ENCODE measurements at regions not wholly inside any gene's neighbourhood (a gene's known extent, or its start where the extent isn't known, plus 50 kb on each side); places are given as distances from the start of the nearest gene placed in this dataset.

- no peaks in the 10 kb centered on the region for H3K27me3 ChIP-seq (ENCODE audit: insufficient read depth, low read length, poor library complexity, severe bottlenecking)
- H3K27me3 Mint-ChIP-seq = no peaks in the 10 kb centered on the region
- no peaks in the 10 kb centered on the region for H3K36me3 ChIP-seq (ENCODE audit: insufficient read depth, low read length)
- no peaks in the 10 kb centered on the region for H3K36me3 Mint-ChIP-seq
- POLR2A ChIA-PET = no interaction called here
- H3K9me3 ChIP-seq (ENCODE audit: low read length) = no peaks in the 10 kb centered on the region
- H3K9me3 Mint-ChIP-seq = peaks cover 6 to 23% (median 19%) of the 10 kb centered on the region in 5 donors
- H3K4me3 ChIP-seq (ENCODE audit: low read length) = no peak overlapping the region
- no peaks in the 10 kb centered on the region for H3K4me1 Mint-ChIP-seq
- no peak overlapping the region for H3K27ac ChIP-seq (ENCODE audit: low read depth, low read length)
- H3K4me3 Mint-ChIP-seq = no peak overlapping the region
- CTCF ChIA-PET = no interaction called here
- H3K27ac Mint-ChIP-seq = no peak overlapping the region
- H3K4me1 ChIP-seq (ENCODE audit: insufficient read depth, low read length) = no peaks in the 10 kb centered on the region
- DNase-seq = no peak
Observed at GRCh38 chr1:81430236-81430938, 370.3 kb upstream of the ADGRL2 start.

DNA sequence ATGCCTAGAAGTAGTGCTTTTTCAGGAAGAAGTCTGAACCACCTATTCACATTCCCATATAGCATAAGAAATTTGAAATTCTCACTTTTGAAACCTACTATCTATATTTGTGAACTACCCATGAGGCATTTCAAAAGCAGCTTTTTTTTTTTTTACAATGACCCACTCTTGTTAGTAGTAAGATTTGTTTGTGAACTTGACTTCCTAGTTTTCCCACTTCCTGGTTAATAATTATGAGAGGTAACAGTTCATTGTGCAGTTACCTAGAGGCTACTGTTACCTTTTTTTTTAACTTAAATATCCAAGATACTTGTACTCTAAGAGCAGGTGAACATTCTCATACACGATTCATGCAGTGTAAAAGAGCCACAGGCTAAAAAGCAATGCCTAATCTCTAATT is 371.7 kb upstream of the ADGRL2 start:
- no peak overlapping the region for H3K27ac Mint-ChIP-seq
- peaks cover 7 to 25% (median 16%) of the 10 kb centered on the region in 5 donors for H3K9me3 Mint-ChIP-seq
- ChIA-PET CTCF (no interaction called here), POLR2A (no interaction called here)
- H3K4me3 Mint-ChIP-seq = no peak overlapping the region
- Histone ChIP-seq H3K27me3 (ENCODE audit: insufficient read depth, low read length, poor library complexity, severe bottlenecking) (no peaks in the 10 kb centered on the region), H3K27ac (ENCODE audit: low read depth, low read length) (no peak overlapping the region), H3K4me3 (ENCODE audit: low read length) (no peak overlapping the region), H3K36me3 (ENCODE audit: insufficient read depth, low read length) (no peaks in the 10 kb centered on the region), H3K9me3 (ENCODE audit: low read length) (no peaks in the 10 kb centered on the region), H3K4me1 (ENCODE audit: insufficient read depth, low read length) (no peaks in the 10 kb centered on the region)
- DNase-seq = no peak
- no peaks in the 10 kb centered on the region for H3K36me3 Mint-ChIP-seq
- H3K4me1 Mint-ChIP-seq = no peaks in the 10 kb centered on the region
- no peaks in the 10 kb centered on the region for H3K27me3 Mint-ChIP-seq

DNA sequence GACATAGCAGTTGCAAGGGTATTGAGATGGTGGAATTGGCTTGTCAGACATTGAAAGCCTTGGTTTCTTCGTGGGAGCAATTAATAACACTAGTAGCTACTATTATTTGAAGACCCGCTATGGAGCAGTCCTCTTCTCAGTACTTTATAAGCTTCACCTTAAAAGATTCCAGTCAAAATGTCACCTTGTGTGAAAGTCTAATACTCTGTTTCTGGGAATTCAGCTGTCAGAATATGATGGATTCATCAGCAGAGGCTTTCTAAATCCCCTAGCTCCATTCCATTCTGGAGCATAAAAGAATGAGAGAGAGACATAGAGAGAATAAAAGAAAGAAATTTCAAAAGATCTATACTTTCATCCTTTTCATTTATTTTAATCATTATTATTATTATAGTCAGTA is 375.9 kb upstream of the ADGRL2 start:
- no peaks in the 10 kb centered on the region for H3K9me3 ChIP-seq (ENCODE audit: low read length)
- H3K4me1 ChIP-seq (ENCODE audit: insufficient read depth, low read length) = no peaks in the 10 kb centered on the region
- no peak overlapping the region for H3K4me3 Mint-ChIP-seq
- no peaks in the 10 kb centered on the region for H3K27me3 Mint-ChIP-seq
- H3K4me3 ChIP-seq (ENCODE audit: low read length) = no peak overlapping the region
- peaks cover 7 to 27% (median 11%) of the 10 kb centered on the region in 5 donors for H3K9me3 Mint-ChIP-seq
- POLR2A ChIA-PET = no interaction called here
- no peaks in the 10 kb centered on the region for H3K4me1 Mint-ChIP-seq
- DNase-seq = no peak
- no peaks in the 10 kb centered on the region for H3K36me3 ChIP-seq (ENCODE audit: insufficient read depth, low read length)
- H3K27me3 ChIP-seq (ENCODE audit: insufficient read depth, low read length, poor library complexity, severe bottlenecking) = no peaks in the 10 kb centered on the region
- no peak overlapping the region for H3K27ac Mint-ChIP-seq
- H3K27ac ChIP-seq (ENCODE audit: low read depth, low read length) = no peak overlapping the region
- CTCF ChIA-PET = no interaction called here
- no peaks in the 10 kb centered on the region for H3K36me3 Mint-ChIP-seq

DNA sequence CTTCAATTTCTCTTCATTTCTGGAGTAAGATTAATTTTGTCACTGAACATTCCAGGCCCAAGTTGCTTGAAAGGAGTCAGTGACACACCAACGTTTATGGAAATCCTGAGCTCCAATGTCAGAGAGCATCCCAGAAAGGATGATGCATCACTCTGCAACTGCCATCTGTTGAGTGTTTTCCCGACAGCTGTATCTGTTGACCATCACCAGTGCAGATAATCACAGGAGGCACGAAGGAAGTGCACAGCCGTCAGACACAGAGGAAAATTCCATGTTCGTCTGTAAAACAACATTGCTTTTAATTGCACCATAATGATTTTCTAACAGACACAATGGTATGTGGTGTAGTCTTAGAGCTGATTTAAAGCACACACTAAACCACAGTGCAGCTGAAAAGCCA is 376.7 kb upstream of the ADGRL2 start:
- Histone ChIP-seq H3K4me1 (ENCODE audit: insufficient read depth, low read length) (no peaks in the 10 kb centered on the region), H3K4me3 (ENCODE audit: low read length) (no peak overlapping the region), H3K36me3 (ENCODE audit: insufficient read depth, low read length) (no peaks in the 10 kb centered on the region), H3K27ac (ENCODE audit: low read depth, low read length) (no peak overlapping the region), H3K27me3 (ENCODE audit: insufficient read depth, low read length, poor library complexity, severe bottlenecking) (no peaks in the 10 kb centered on the region), H3K9me3 (ENCODE audit: low read length) (no peaks in the 10 kb centered on the region)
- Mint-ChIP-seq H3K27ac (no peak overlapping the region), H3K4me1 (no peaks in the 10 kb centered on the region), H3K4me3 (no peak overlapping the region), H3K27me3 (no peaks in the 10 kb centered on the region), H3K36me3 (no peaks in the 10 kb centered on the region), H3K9me3 (peaks cover 6 to 27% (median 11%) of the 10 kb centered on the region in 5 donors)
- CTCF ChIA-PET = no interaction called here
- POLR2A ChIA-PET = no interaction called here
- no peak for DNase-seq

- DNase-seq = no peak
- POLR2A ChIA-PET = no interaction called here
- no peaks in the 10 kb centered on the region for H3K27me3 ChIP-seq (ENCODE audit: insufficient read depth, low read length, poor library complexity, severe bottlenecking)
Observed at GRCh38 chr1:81420760-81421159, 380.0 kb upstream of the ADGRL2 start.

GRCh38 chr1:81414488-81415015 is 386.2 kb upstream of the ADGRL2 start:
- H3K36me3 Mint-ChIP-seq = no peaks in the 10 kb centered on the region
- Histone ChIP-seq H3K27ac (ENCODE audit: low read depth, low read length) (no peak overlapping the region), H3K4me1 (ENCODE audit: insufficient read depth, low read length) (no peaks in the 10 kb centered on the region), H3K4me3 (ENCODE audit: low read length) (no peak overlapping the region), H3K36me3 (ENCODE audit: insufficient read depth, low read length) (no peaks in the 10 kb centered on the region), H3K27me3 (ENCODE audit: insufficient read depth, low read length, poor library complexity, severe bottlenecking) (no peaks in the 10 kb centered on the region), H3K9me3 (ENCODE audit: low read length) (no peaks in the 10 kb centered on the region)
- H3K27ac Mint-ChIP-seq = no peak overlapping the region
- DNase-seq = no peak
- H3K27me3 Mint-ChIP-seq = no peaks in the 10 kb centered on the region
- H3K4me3 Mint-ChIP-seq = no peak overlapping the region
- ChIA-PET POLR2A (no interaction called here), CTCF (no interaction called here)
- no peaks in the 10 kb centered on the region for H3K4me1 Mint-ChIP-seq
- peaks cover 0 to 37% (median 6%) of the 10 kb centered on the region in 5 donors for H3K9me3 Mint-ChIP-seq

More at GRCh38 chr1:81420760-81421159, 380.0 kb upstream of the ADGRL2 start:
- CTCF ChIA-PET = no interaction called here
- no peak overlapping the region for H3K4me3 Mint-ChIP-seq
- no peaks in the 10 kb centered on the region for H3K36me3 Mint-ChIP-seq
- peaks cover 0 to 13% (median 3%) of the 10 kb centered on the region in 5 donors for H3K9me3 Mint-ChIP-seq
- no peak overlapping the region for H3K27ac Mint-ChIP-seq
- Histone ChIP-seq H3K4me1 (ENCODE audit: insufficient read depth, low read length) (no peaks in the 10 kb centered on the region), H3K4me3 (ENCODE audit: low read length) (no peak overlapping the region), H3K9me3 (ENCODE audit: low read length) (no peaks in the 10 kb centered on the region), H3K27ac (ENCODE audit: low read depth, low read length) (no peak overlapping the region), H3K36me3 (ENCODE audit: insufficient read depth, low read length) (no peaks in the 10 kb centered on the region)
- no peaks in the 10 kb centered on the region for H3K4me1 Mint-ChIP-seq
- no peaks in the 10 kb centered on the region for H3K27me3 Mint-ChIP-seq

- no peaks in the 10 kb centered on the region for H3K36me3 Mint-ChIP-seq
- H3K27me3 ChIP-seq (ENCODE audit: insufficient read depth, low read length, poor library complexity, severe bottlenecking) = no peaks in the 10 kb centered on the region
- H3K4me3 ChIP-seq (ENCODE audit: low read length) = no peak overlapping the region
- no peaks in the 10 kb centered on the region for H3K4me1 Mint-ChIP-seq
- H3K27ac ChIP-seq (ENCODE audit: low read depth, low read length) = no peak overlapping the region
- no peaks in the 10 kb centered on the region for H3K36me3 ChIP-seq (ENCODE audit: insufficient read depth, low read length)
- H3K9me3 Mint-ChIP-seq = peaks cover 0 to 37% (median 6%) of the 10 kb centered on the region in 5 donors
- H3K4me1 ChIP-seq (ENCODE audit: insufficient read depth, low read length) = no peaks in the 10 kb centered on the region
- ChIA-PET CTCF (no interaction called here), POLR2A (no interaction called here)
- H3K27ac Mint-ChIP-seq = no peak overlapping the region
- H3K9me3 ChIP-seq (ENCODE audit: low read length) = no peaks in the 10 kb centered on the region
- no peak overlapping the region for H3K4me3 Mint-ChIP-seq
- H3K27me3 Mint-ChIP-seq = no peaks in the 10 kb centered on the region
- no peak for DNase-seq
Observed at GRCh38 chr1:81412954-81413353, 387.8 kb upstream of the ADGRL2 start.

DNA sequence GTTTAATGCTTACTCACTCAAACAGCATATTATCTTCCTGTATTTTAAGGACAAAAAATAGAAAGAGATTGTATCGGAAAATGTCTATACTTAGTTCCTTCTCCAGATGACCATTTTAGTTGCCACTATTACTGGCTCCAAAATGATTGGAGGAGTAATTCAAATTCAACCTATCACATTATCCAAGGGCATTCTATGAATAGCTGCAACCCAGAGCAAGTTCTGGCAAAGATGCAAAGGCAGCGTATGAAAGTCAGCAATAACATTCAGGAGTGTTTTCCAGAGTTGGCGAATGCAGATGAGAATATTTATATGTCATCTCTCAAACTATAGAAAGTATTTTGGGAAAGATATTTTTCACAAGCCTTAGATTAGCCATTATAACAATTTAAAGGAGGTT is 389.8 kb upstream of the ADGRL2 start:
- Histone ChIP-seq H3K27ac (ENCODE audit: low read depth, low read length) (no peak overlapping the region), H3K36me3 (ENCODE audit: insufficient read depth, low read length) (no peaks in the 10 kb centered on the region), H3K9me3 (ENCODE audit: low read length) (no peaks in the 10 kb centered on the region), H3K4me3 (ENCODE audit: low read length) (no peak overlapping the region), H3K27me3 (ENCODE audit: insufficient read depth, low read length, poor library complexity, severe bottlenecking) (no peaks in the 10 kb centered on the region), H3K4me1 (ENCODE audit: insufficient read depth, low read length) (no peaks in the 10 kb centered on the region)
- H3K36me3 Mint-ChIP-seq = no peaks in the 10 kb centered on the region
- no peak overlapping the region for H3K27ac Mint-ChIP-seq
- CTCF ChIA-PET = no interaction called here
- no peaks in the 10 kb centered on the region for H3K4me1 Mint-ChIP-seq
- no peak overlapping the region for H3K4me3 Mint-ChIP-seq
- no peak for DNase-seq
- POLR2A ChIA-PET = no interaction called here
- peaks cover 0 to 30% (median 5%) of the 10 kb centered on the region in 5 donors for H3K9me3 Mint-ChIP-seq
- H3K27me3 Mint-ChIP-seq = no peaks in the 10 kb centered on the region
